Stimulated activated CD4-positive, alpha-beta T cell treated with anti-CD3 and anti-CD28 coated beads, Interleukin-4, amount 100 ng/mL, for 48 hours (primary cell): ENCODE measurements at regions not wholly inside any gene's neighbourhood (a gene's known extent, or its start where the extent isn't known, plus 50 kb on each side); places are given as distances from the start of the nearest gene placed in this dataset.
"Not testable (repeated sequence)": the region's sequence is repeated elsewhere in the genome, so short reads cannot be mapped to it uniquely, and the experiment has no call there.

ENCODE experiments used
- DNase-seq, 2 donors: peaks; one replicate each; pipeline ENCODE4 v3.0.0-alpha.2; 2020; ENCODE audit warnings: low read depth in 2 of 2

- DNase-seq: no peak
Observed at GRCh38 chr13:76620036-76620435, 266.2 kb downstream of the KCTD12 start.

DNA sequence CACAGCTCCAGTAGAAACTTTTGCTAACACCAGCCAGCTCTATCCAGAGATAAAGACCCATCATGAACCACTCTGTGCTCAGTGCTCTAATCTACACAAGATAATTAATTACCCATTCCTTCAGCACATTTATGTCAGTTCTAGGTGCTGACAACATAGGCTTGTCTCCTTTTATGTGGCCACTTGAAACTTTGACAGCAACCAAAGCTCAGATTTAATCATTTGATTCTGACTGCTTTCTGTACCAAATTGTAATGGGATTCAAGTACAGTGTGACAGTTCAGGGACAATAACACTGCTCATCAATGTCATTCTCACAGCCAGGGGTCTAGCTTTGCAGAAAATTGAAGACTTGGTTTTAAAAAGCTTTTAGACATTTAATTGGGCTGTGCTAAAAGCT, 266.6 kb downstream of the KCTD12 start:
- no peak for DNase-seq

- DNase-seq: no peak
Observed at GRCh38 chr13:76610819-76611415, 275.3 kb downstream of the KCTD12 start.

DNA sequence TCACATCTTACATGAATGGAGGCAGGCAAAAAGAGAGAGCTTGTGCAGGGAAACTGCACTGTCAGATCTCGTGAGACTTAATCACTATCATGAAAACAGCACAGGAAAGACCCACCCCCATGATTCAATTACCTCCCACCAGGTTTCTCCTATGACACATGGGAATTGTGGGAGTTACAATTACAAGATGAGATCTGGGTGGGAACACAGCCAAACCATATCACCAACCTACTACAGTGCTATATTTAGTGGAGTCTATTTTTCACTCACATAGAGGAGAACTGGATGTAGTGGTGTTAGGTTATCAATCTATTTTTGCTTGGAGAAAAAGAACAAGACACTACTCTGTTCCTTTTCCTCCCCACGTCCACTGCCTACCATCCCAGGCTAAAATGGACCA, 276.6 kb downstream of the KCTD12 start:
- no peak for DNase-seq

DNA sequence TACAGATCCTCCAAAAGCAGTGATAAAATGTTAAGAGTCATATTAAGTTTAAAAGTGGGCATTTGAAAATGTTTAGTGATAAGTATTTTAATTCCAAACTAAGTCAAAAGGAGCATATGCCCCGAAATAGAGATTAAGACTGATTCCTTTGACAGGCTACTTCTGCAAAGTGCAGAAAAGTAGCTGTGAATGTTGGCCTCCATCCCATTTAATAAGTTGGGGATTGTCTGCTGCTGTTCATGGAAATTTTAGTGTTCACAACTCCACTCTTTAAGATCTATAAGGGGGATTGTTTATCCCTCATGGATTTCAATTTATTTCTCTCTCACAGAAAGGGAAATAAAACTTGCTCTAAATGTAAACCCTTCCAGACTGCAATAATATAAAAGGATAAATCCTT, 278.3 kb downstream of the KCTD12 start:
- no peak for DNase-seq

DNA sequence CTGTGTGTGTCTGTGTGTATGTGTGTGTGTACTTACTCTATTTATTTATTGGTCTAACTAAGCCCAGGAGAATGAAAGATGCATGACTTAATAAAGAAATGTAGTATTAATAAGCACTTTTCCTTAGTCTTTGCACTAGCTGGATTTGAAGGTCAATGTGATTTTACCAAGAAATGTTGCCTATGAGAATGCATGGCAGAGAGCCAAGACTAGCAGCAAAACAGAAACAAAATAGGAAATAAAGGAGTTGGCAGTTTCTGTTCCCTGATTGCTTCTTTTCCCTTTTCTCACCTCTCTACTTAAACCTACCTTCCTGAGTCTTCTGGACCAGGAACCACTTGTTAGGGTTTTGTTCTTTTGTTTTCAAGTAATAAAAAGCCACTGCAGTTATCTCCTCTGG, 286.1 kb downstream of the KCTD12 start:
- no peak for DNase-seq

DNA sequence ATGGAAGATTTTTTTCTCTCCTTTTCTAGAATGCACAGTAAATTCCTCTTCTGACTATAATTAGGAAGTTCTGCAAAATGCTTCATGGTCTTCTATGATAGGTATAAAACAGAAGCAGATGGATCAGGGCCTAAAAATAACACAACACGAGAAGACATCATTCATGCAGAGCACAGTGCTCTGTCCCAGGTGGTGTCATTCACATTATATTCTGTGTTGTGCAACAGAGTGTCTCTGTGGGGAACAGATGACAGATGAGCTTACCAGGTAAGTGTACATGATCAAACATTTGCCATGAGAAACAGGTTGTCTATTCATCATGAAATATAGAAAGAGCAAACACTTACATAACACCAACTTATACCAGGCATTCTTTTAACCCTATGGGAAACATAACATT, 288.3 kb downstream of the KCTD12 start:
- DNase-seq: no peak

DNA sequence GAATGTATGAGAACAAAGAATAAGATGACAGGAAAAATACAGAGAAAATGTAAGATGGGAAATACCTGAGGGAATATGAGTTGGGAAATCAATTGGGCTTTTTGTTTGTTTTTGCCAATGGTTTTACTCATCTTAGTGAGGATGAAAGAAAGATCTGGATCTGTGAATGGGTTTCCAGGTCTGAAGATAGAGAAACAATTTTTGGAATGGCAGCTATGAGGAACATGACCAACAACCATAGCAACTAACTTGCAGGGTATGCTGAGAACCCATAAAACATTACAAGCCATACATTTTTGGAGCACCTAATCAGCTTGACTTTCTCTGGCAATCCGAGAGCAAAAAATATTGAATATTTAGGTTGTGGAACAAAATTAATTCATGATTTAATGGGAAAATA, 290.0 kb downstream of the KCTD12 start:
- no peak for DNase-seq

- DNase-seq: no peak
Observed at GRCh38 chr13:76594435-76594834, 291.8 kb downstream of the KCTD12 start.

GRCh38 chr13:76586842-76587241, 299.4 kb downstream of the KCTD12 start:
- DNase-seq: no peak

GRCh38 chr13:76579701-76580100, 306.5 kb downstream of the KCTD12 start:
- DNase-seq: no peak

- not testable (repeated sequence) for DNase-seq
Observed at GRCh38 chr13:76575634-76576033, 310.6 kb downstream of the KCTD12 start.

GRCh38 chr13:76570510-76570971, 315.7 kb downstream of the KCTD12 start:
- DNase-seq: no peak

- no peak for DNase-seq
Observed at GRCh38 chr13:76556627-76557026, 329.6 kb downstream of the KCTD12 start.

DNA sequence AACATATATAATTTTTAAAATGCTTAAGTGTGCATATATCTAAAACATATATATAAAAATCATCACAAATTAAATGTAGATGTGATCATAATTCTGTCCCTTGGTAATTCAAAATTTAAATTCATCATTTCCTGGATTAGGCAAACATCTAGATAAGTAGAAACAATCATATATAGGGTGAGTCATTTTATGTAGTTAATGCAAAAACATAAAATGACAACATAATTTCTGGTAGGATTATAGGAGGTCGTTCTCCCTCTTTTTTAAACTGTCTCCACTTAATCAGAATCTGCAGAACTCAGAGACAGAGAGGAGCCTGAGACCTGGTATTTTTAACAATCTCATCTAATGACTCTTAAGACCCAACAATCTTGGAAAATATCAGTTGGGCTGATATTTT, 333.4 kb downstream of the KCTD12 start:
- DNase-seq: no peak

- DNase-seq: no peak
Observed at GRCh38 chr13:76552041-76552772, 334.0 kb downstream of the KCTD12 start.

GRCh38 chr13:76542176-76542575, 344.0 kb downstream of the KCTD12 start:
- no peak for DNase-seq

DNA sequence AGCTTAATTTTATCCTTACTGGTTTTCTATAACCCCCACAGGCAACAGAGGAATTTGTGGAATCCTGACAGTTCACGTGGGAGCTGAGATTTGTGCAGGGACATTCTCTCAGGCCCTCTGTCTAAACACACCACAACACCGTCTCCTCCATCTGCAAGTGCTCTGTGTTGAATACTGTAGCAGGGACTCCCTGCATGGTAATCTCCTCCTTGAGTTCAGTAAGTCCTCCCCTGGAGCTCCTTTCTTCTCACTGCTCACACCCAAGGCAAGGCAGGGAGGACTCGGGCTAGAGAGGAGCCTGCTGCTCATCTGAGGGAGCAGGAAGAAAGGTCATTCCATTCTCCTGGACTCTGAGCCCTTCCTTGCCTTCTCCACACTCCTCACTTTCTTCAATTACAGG, 348.2 kb downstream of the KCTD12 start:
- no peak for DNase-seq

GRCh38 chr13:76533251-76533650, 353.0 kb downstream of the KCTD12 start:
- no peak for DNase-seq

DNA sequence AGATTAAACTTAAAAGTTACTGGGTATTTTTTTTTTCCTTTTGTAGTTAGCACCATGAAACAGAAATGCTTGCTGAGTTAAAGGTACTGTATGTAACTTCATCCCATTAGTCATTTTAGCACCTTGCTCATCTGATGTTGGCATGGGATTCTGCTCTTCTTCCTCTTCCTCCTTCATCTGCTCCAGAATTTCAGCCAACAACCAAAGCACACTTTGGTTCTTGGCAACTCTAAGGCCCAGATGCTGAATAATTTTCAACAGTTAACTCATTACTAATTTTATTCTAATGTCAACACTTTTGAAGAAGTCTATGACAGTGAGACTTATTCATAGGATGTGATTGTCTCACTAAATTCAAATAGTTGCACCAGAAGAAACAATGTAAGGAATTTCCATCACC, 359.2 kb downstream of the KCTD12 start:
- DNase-seq: no peak

DNA sequence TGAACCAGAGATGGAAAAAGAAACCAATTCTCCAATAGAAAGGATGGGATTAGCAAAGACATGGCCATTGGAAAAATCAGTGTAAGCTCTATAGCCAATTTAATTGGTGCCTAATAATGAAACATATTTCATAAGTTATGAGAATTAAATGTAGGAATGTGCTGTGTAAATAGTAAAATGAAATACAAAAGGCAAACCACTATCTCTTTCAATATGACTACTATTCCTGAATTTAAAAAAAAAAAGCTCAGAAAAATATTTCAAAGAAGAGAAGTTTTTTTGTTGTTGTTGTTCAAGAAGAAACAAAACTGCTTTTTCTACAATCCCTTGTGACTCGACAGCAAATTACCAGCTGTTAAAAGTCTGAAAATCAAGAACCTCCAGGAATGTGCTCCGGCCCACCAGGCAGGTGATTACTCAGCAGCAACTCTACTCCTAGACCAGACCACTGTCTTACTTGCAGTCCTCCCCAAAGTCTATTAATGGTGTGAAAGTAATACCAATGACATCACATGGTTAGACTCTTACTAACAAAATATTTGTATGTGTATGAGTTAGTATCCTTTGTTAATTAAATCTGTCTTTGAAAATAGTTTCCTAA, 362.4 kb downstream of the KCTD12 start:
- no peak for DNase-seq

DNA sequence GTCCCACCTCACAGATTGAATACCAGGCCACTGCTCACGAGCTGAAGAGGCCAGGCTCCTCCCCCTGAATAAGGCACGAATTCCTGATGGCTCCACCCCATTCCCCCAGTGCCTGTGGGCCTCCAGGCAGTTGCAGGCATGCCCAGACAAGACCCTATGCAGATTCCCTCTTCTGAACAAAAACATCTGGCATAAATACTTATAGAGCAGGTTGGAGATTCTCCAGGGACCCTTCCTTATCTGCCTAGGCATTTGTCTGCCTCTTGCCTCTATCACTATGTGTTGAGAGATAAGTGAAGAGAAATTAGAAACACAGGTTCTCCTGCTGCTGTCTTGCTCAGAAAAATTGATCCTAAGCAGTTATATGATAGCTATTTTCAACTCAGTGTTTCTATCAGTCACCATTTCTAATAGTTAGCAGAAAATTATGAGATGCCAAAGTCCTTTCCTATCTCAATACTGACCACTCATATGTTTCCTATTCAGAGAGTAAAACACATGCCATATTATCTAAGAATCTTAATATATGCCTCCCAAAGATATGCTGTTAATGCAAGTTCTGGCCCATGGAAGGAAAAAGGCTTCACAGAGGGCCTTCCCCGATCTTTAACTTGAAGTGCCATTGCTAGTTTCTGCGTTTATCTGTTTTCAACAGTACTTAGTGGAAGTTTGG, 364.0 kb downstream of the KCTD12 start:
- DNase-seq: no peak

GRCh38 chr13:76519685-76520084, 366.5 kb downstream of the KCTD12 start:
- DNase-seq: no peak
